HUES6 (cell line): ENCODE measurements at regions not wholly inside any gene's neighbourhood (a gene's known extent, or its start where the extent isn't known, plus 50 kb on each side); places are given as distances from the start of the nearest gene placed in this dataset.

Experiments used
- H3K27ac ChIP-seq: 2 replicates; pipeline ENCODE4 v1.7.0; 2013; ENCODE audit warnings: low read depth, mild to moderate bottlenecking, low read length, inconsistent platforms
- H3K27me3 ChIP-seq: 2 replicates; pipeline ENCODE4 v1.6.1; 2013; ENCODE audit warnings: low read length; ENCODE audit not compliant: control insufficient read depth, insufficient read depth
- H3K36me3 ChIP-seq: 2 replicates; pipeline ENCODE4 v1.6.1; 2013; ENCODE audit warnings: low read length; ENCODE audit not compliant: control insufficient read depth, insufficient read depth
- H3K4me1 ChIP-seq: 2 replicates; pipeline ENCODE4 v1.6.1; 2013; ENCODE audit warnings: low read length; ENCODE audit not compliant: control insufficient read depth, insufficient read depth
- H3K4me3 ChIP-seq: 2 replicates; pipeline ENCODE4 v1.5.1; 2013; ENCODE audit warnings: low read depth, low read length
- H3K9ac ChIP-seq: one replicate; pipeline ENCODE4 v1.6.1; 2013; ENCODE audit warnings: mild to moderate bottlenecking, low read length
- H3K9me3 ChIP-seq: 2 replicates; pipeline ENCODE4 v1.6.1; 2013; ENCODE audit warnings: low read depth, low read length; ENCODE audit not compliant: control insufficient read depth, insufficient read depth

DNA sequence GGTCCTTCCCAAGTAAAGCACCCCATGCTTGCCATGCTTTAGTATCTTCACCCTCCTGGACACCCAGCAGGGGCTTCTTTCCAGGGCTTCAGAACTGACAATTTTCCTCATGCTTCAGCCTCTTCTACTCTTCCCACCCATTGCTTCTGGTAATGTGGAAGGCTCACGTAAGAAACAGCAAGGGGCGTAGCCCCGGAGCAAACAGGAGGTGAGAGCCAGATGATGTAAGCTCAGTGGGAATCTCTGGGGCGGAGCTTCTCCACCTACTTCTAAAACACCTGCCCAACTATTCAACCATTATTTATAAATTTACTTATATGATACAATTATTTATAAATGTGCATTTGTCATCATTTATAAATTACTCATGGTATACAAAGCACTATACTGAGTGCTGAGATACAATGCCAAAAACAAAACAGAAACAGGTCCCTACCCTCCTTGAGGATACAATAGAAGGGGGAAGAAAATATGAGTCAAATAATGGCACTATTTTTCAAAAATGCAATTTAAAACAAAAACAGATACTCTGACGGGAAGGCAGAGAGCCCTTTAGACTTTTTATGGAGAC lies 140.1 kb upstream of the CAMK1G start:
- peaks cover 6% of the 10 kb centered on the region; the same call in 1 of the 2 replicates for H3K9me3 ChIP-seq
- H3K36me3 ChIP-seq: no peaks in the 10 kb centered on the region
- H3K4me1 ChIP-seq: peaks cover 22% of the 10 kb centered on the region
- H3K4me3 ChIP-seq: no peak overlapping the region; the same call in 1 of the 2 replicates
- no peaks in the 10 kb centered on the region for H3K27me3 ChIP-seq
- H3K9ac ChIP-seq: peak overlapping the region; percentile 18
- no peak overlapping the region for H3K27ac ChIP-seq

DNA sequence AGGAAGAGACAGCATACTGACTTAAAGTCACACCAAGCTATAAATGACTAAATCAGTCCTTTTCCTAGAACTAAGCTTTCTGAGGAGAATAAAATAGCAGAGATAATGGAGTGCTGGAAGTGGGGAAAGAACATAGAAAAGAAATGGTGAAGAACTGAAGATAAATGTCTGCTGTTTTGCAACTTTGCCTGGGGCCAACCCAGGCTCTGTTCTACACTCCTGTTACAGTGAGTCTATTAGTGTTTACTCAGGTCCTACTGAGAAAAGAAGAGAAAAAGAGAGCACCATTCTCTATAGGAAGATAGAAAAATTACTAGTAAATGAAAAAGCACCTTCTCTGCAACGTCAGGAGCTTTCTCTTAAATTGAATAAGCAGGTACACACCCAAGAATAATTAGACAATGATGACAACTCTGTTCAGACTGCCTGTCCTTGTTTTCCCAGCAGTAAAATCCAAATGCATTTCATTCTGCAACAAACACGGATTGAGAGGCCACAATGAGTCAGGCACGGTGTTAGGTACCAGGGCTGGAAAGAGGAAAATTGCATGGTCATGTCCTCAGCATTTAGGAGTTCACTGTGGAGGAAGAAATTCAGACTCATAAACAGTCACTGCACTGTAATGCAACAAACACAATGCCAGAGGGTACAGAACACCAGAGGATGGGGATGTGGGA lies 139.4 kb upstream of the CAMK1G start:
- no peaks in the 10 kb centered on the region for H3K27me3 ChIP-seq
- peaks cover 6% of the 10 kb centered on the region; the same call in 1 of the 2 replicates for H3K9me3 ChIP-seq
- H3K4me3 ChIP-seq: no peak overlapping the region
- no peaks in the 10 kb centered on the region for H3K36me3 ChIP-seq
- H3K27ac ChIP-seq: no peak overlapping the region
- H3K9ac ChIP-seq: no peak overlapping the region
- peaks cover 23% of the 10 kb centered on the region for H3K4me1 ChIP-seq

- no peak overlapping the region for H3K27ac ChIP-seq
- H3K4me3 ChIP-seq: no peak overlapping the region
- H3K9me3 ChIP-seq: peaks cover 3% of the 10 kb centered on the region; the same call in 1 of the 2 replicates
- H3K27me3 ChIP-seq: no peaks in the 10 kb centered on the region; the same call in 1 of the 2 replicates
- H3K36me3 ChIP-seq: no peaks in the 10 kb centered on the region
- H3K4me1 ChIP-seq: peaks cover 23% of the 10 kb centered on the region
- H3K9ac ChIP-seq: no peak overlapping the region
Measured at GRCh38 chr1:209444961-209445360, 138.6 kb upstream of the CAMK1G start.

DNA sequence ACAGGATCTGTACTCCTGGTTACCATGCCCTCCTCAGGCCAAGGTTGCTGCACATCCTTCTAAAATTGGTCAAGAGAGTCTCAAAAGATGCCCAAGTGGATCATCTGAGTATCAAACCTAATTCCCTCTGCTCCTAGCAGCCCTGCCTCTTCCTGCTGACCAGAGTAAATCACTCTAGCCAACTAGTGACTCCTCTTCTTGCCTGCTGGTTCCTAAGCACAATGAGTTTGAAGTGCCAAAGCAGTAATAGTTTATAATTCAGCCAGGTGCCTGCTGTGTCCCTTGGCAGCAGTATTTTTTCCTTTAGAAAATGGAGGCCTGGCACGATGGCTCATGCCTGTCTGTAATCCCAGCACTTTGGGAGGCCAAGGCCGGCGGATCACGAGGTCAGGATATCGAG lies 137.9 kb upstream of the CAMK1G start:
- Histone ChIP-seq H3K9me3 (peaks cover 2% of the 10 kb centered on the region; the same call in 1 of the 2 replicates), H3K27ac (no peak overlapping the region), H3K27me3 (no peaks in the 10 kb centered on the region; the same call in 1 of the 2 replicates), H3K4me3 (no peak overlapping the region), H3K4me1 (peaks cover 23% of the 10 kb centered on the region), H3K36me3 (no peaks in the 10 kb centered on the region), H3K9ac (no peak overlapping the region)

DNA sequence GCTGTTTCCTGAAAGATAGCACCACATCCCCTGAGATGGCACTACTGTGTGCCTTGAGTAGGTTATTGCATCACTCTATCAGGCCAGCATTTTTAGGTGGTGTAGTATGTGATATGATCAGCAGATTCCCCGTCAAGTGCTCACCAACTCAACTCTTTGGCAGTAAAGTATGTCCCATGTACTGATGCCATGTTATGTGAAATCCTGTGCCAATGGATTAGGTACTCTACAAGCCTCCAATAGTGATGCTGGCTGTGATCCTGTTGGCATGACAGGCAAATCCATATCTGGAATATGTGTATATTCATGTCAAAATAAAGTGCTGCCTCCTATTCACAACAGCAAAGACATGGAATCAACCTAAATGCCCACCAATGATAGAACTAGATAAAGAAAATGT lies 137.2 kb upstream of the CAMK1G start:
- Histone ChIP-seq H3K36me3 (peaks cover under 1% of the 10 kb centered on the region; the same call in 1 of the 2 replicates), H3K27me3 (no peaks in the 10 kb centered on the region; the same call in 1 of the 2 replicates), H3K27ac (no peak overlapping the region), H3K4me3 (no peak overlapping the region), H3K4me1 (peaks cover 23% of the 10 kb centered on the region), H3K9me3 (no peaks in the 10 kb centered on the region), H3K9ac (no peak overlapping the region)

DNA sequence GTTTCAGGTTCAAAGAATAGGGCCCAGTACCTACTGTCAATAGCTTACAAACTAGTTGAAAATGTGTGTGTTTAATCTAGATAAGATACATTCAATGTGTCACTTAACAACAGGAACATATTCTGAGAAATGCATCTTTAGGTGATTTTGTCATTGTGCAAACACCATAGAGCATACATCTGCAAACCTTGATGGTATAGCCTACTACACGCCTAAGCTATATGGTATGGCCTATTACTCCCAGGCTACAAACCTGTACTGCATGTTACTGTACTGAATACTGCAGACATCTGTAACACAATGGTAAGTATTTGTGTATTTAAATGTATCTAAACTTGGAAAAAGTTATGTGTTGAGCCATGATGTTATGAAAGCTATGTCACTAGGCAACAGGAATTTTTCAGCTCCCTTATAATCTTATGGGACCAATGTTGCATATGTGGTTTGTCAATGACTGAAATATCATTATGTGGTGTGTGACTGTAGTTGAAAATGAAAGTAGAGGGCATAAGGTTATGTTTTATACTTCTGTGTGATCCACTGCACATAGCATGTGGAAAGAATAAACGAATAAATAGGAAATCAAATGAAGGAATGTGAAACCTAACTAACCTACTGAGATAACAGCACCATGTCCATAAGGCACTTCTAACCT lies 129.0 kb upstream of the CAMK1G start:
- Histone ChIP-seq H3K27me3 (no peaks in the 10 kb centered on the region; the same call in 1 of the 2 replicates), H3K9ac (peak overlapping the region; percentile 59), H3K9me3 (no peaks in the 10 kb centered on the region), H3K36me3 (peaks cover 61% of the 10 kb centered on the region), H3K27ac (peak overlapping the region; percentile 65; the same call in 1 of the 2 replicates), H3K4me1 (peaks cover 23% of the 10 kb centered on the region), H3K4me3 (peak overlapping the region; percentile 37; the same call in 1 of the 2 replicates)

DNA sequence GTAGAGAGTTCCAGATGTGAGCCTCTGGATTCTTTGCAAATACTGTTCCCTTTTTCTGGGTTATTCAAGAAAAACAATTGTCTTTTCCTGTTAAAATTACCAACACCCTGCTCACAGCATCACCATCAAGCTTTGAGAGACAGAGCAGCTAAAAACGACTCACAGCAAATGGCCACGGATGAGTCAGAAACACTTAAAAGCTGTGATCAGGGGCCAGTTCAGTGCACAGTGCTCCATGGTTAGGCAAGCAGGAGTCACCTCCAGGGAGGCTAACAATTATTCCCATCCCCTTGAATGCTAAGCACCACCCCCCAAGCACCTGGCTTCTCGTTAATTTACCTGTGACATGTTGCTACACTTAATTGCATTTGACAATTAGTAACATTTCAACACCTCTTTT lies 128.4 kb upstream of the CAMK1G start:
- peak overlapping the region; percentile 37; the same call in 1 of the 2 replicates for H3K4me3 ChIP-seq
- H3K36me3 ChIP-seq: peaks cover 61% of the 10 kb centered on the region
- 0 out of 2 replicates have a peak, but pooled peaks cover 4% of the 10 kb centered on the region for H3K9me3 ChIP-seq
- H3K27me3 ChIP-seq: no peaks in the 10 kb centered on the region
- H3K27ac ChIP-seq: no peak overlapping the region
- peaks cover 23% of the 10 kb centered on the region for H3K4me1 ChIP-seq
- peak overlapping the region; percentile 5 for H3K9ac ChIP-seq

DNA sequence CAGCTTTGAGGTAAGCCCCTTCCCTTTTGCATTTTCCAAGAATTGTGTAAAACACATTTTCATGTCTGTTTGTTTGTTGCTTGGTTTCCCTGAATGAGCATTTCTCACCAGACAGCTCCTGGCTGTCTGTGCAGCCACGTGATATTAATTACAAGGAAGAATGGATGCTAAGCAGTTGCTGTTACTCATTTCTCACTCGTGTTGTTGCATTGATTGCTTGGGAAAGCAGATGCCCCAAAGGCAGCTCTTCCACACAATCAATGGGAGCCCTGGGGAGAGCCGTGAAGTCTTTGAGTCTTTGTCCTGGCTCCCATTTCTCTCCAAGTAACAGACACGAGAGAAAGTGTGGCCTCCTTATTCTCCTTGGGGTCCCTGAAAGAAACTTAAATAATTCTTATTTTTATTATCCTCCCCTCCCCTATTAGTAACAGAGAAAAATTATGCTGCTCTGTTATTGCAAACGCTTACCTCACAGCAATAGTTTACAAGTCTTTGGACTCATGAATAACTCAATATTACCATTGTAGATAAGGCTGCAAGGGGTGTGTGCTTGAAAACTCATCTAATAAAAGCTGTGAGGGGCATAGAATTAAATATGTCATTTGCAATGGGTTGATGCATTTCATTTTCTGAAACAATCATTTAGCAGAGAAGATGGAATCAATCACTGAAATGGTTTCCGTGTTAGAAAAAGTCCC lies 127.7 kb upstream of the CAMK1G start:
- no peak overlapping the region for H3K27ac ChIP-seq
- no peak overlapping the region for H3K9ac ChIP-seq
- H3K27me3 ChIP-seq: no peaks in the 10 kb centered on the region
- H3K4me3 ChIP-seq: no peak overlapping the region
- peaks cover 11% of the 10 kb centered on the region for H3K9me3 ChIP-seq
- H3K36me3 ChIP-seq: peaks cover 61% of the 10 kb centered on the region
- peaks cover 23% of the 10 kb centered on the region for H3K4me1 ChIP-seq

GRCh38 chr1:209456878-209457277 lies 126.6 kb upstream of the CAMK1G start:
- Histone ChIP-seq H3K4me1 (peaks cover 23% of the 10 kb centered on the region), H3K9ac (no peak overlapping the region), H3K27me3 (no peaks in the 10 kb centered on the region), H3K36me3 (peaks cover 56% of the 10 kb centered on the region), H3K4me3 (no peak overlapping the region), H3K27ac (no peak overlapping the region), H3K9me3 (peaks cover 20% of the 10 kb centered on the region)

GRCh38 chr1:209457401-209458125 lies 126.0 kb upstream of the CAMK1G start:
- no peak overlapping the region for H3K27ac ChIP-seq
- H3K4me3 ChIP-seq: no peak overlapping the region
- H3K36me3 ChIP-seq: peaks cover 51% of the 10 kb centered on the region
- peaks cover 23% of the 10 kb centered on the region for H3K4me1 ChIP-seq
- peaks cover 27% of the 10 kb centered on the region for H3K9me3 ChIP-seq
- no peaks in the 10 kb centered on the region for H3K27me3 ChIP-seq
- no peak overlapping the region for H3K9ac ChIP-seq
